Endothelial cell of umbilical vein (primary cell): ENCODE measurements at regions not wholly inside any gene's neighbourhood (a gene's known extent, or its start where the extent isn't known, plus 50 kb on each side); places are given as distances from the start of the nearest gene placed in this dataset.

Source experiments
- CTCF ChIP-seq, 2 donors: IDR thresholded peaks; 1 replicate in 1 of 2; 2 replicates in 1 of 2; pipeline ENCODE4 v1.5.1; 2011; ENCODE audit warnings: low read length in 2 of 2, mild to moderate bottlenecking in 2 of 2, moderate library complexity in 2 of 2, control low read depth in 1 of 2, inconsistent platforms in 1 of 2, low read depth in 1 of 2; ENCODE audit not compliant: insufficient read depth in 1 of 2; ENCODE audit errors: extremely low read depth in 1 of 2
- EZH2 ChIP-seq: IDR thresholded peaks from 2 replicates; pipeline ENCODE4 v1.6.1; 2012; ENCODE audit warnings: borderline replicate concordance, low read depth, mild to moderate bottlenecking, moderate library complexity, low read length, inconsistent platforms; ENCODE audit not compliant: severe bottlenecking
- FOS ChIP-seq: IDR thresholded peaks from 2 replicates; pipeline ENCODE4 v1.6.1; 2011; ENCODE audit warnings: mild to moderate bottlenecking, low read length, moderate library complexity, borderline replicate concordance; ENCODE audit not compliant: insufficient read depth
- GATA2 ChIP-seq: IDR thresholded peaks from 2 replicates; pipeline ENCODE4 v1.7.0; 2011; ENCODE audit warnings: low read depth, mild to moderate bottlenecking, moderate library complexity, mixed read lengths, low read length; ENCODE audit not compliant: insufficient read length, insufficient read depth
- JUN ChIP-seq: IDR thresholded peaks from 2 replicates; pipeline ENCODE4 v1.6.1; 2011; ENCODE audit warnings: borderline replicate concordance, low read depth; ENCODE audit not compliant: insufficient read length, insufficient read depth
- MYC ChIP-seq: IDR thresholded peaks from one replicate; pipeline ENCODE4 v1.6.1; 2011; ENCODE audit warnings: mild to moderate bottlenecking, low read depth, low read length
- POLR2A ChIP-seq: IDR thresholded peaks from 2 replicates; pipeline ENCODE4 v1.6.1; 2012; ENCODE audit warnings: low read depth, mild to moderate bottlenecking, control low read depth, low read length
- POLR2AphosphoS5 ChIP-seq: IDR thresholded peaks from 2 replicates; pipeline ENCODE4 v1.6.1; 2012; ENCODE audit warnings: low read depth, mild to moderate bottlenecking, control low read depth, low read length, moderate library complexity; ENCODE audit not compliant: insufficient read depth
- TF ChIP-seq, protein P1 (sequence below): IDR thresholded peaks from 2 replicates; pipeline ENCODE4 v1.6.1; 2011; ENCODE audit not compliant: insufficient read depth, insufficient read length

DNA sequence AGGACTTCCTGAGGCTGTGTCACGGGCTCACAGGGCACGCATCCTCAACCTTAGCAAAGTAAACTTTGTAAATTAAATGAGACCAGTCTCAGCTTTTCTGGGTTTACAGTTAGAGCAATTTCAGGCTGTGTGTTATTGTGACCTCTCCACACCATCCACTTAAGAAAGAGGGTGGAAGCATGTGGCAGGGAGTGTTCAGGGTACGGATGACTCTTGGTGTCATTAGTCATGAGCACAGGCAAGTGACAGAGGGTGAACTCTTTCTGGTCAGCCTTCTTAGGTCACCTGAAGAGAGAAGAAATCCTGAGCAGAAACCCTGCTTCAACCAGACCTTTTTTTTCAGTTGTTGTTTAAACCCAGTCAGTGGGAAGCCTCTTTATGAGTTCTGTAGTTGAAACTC is 207.9 kb downstream of the ICOS start:
- TF ChIP-seq POLR2A (no peak), CTCF (IDR thresholded peaks at IDR 0.05; ENCODE audit: extremely low read depth in 1 of 2, insufficient read depth in 1 of 2, low read depth in 1 of 2, low read length in 2 of 2) (no peak), JUN (no peak), POLR2AphosphoS5 (no peak), EZH2 (no peak), MYC (no peak), GATA2 (no peak), FOS (no peak)
- TF ChIP-seq, protein P1, sequence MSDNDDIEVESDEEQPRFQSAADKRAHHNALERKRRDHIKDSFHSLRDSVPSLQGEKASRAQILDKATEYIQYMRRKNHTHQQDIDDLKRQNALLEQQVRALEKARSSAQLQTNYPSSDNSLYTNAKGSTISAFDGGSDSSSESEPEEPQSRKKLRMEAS, result no peak
